IMR-90 (cell line): ENCODE measurements at regions not wholly inside any gene's neighbourhood (a gene's known extent, or its start where the extent isn't known, plus 50 kb on each side); places are given as distances from the start of the nearest gene placed in this dataset.

Experiments used
- ATAC-seq: fragments of 200-7000 bp; cut with Tn5 transposase; 2 replicates; pipeline ENCODE4 v1.9.1; 2020; ENCODE audit warnings: low read depth, mild to moderate bottlenecking, moderate library complexity
- BruUV-seq: library from RNA; stranded (reverse); fragments of 400-500 nt; replicated peaks from 2 replicates; lab custom pipeline; 2021; lab: Mats Ljungman, UMichigan
- CTCF ChIA-PET: fragments of 300-600 bp; formaldehyde crosslinking; extraction: SDS; loops from one replicate; lab custom pipeline; 2021; ENCODE audit warnings: antibody characterized with exemption; lab: Yijun Ruan, JAX
- POLR2A ChIA-PET: fragments of 300-600 bp; sonication (Branson Sonifier 250); formaldehyde crosslinking; loops from one replicate; lab custom pipeline; 2022; ENCODE audit warnings: antibody characterized with exemption; ENCODE audit not compliant: unreplicated experiment; lab: Charles Lee
- DNase-seq: peaks from one replicate; pipeline ENCODE4 v3.0.0; 2013
- H2AFZ ChIP-seq: replicated peaks from 2 replicates; pipeline ENCODE3; 2013; ENCODE audit warnings: low read length, mild to moderate bottlenecking; ENCODE audit not compliant: poor library complexity
- H2AK5ac ChIP-seq: 2 replicates; pipeline ENCODE4 v1.6.1; 2013; ENCODE audit warnings: low read depth, low read length, inconsistent platforms
- H2AK9ac ChIP-seq: replicated peaks from 2 replicates; pipeline ENCODE3; 2013; ENCODE audit warnings: mild to moderate bottlenecking, low read depth, low read length, moderate library complexity; ENCODE audit not compliant: poor library complexity
- H2BK120ac ChIP-seq: 2 replicates; pipeline ENCODE4 v1.6.1; 2013; ENCODE audit warnings: low read depth, low read length, inconsistent platforms
- H2BK15ac ChIP-seq: 3 replicates; pipeline ENCODE4 v1.6.1; 2013; ENCODE audit warnings: low read depth, low read length, inconsistent platforms
- H2BK20ac ChIP-seq: 2 replicates; pipeline ENCODE4 v1.6.1; 2013; ENCODE audit warnings: low read depth, mild to moderate bottlenecking, inconsistent platforms, low read length, moderate library complexity
- H2BK5ac ChIP-seq: 2 replicates; pipeline ENCODE4 v1.6.1; 2013; ENCODE audit warnings: mild to moderate bottlenecking, low read depth, low read length, inconsistent platforms; ENCODE audit not compliant: poor library complexity, severe bottlenecking
- H3K14ac ChIP-seq: replicated peaks from 2 replicates; pipeline ENCODE4 v1.6.1; 2013; ENCODE audit warnings: low read depth, low read length, inconsistent platforms
- H3K18ac ChIP-seq: 2 replicates; pipeline ENCODE4 v1.6.1; 2013; ENCODE audit warnings: low read depth, low read length, control low read depth
- H3K23ac ChIP-seq: 2 replicates; pipeline ENCODE4 v1.6.1; 2013; ENCODE audit warnings: low read depth, low read length, inconsistent platforms
- H3K27ac ChIP-seq: 2 replicates; pipeline ENCODE4 v1.5.1; 2013; ENCODE audit warnings: mild to moderate bottlenecking, control low read depth, low read length; ENCODE audit not compliant: insufficient read depth
- H3K27me3 ChIP-seq: 2 replicates; pipeline ENCODE4 v1.6.1; 2013; ENCODE audit warnings: low read length; ENCODE audit not compliant: control insufficient read depth, insufficient read depth
- H3K36me3 ChIP-seq: 2 replicates; pipeline ENCODE4 v1.6.1; 2013; ENCODE audit warnings: low read length, mixed read lengths; ENCODE audit not compliant: control insufficient read depth, insufficient read depth
- H3K4ac ChIP-seq: 2 replicates; pipeline ENCODE4 v1.6.1; 2013; ENCODE audit warnings: low read depth, low read length, inconsistent platforms
- H3K4me1 ChIP-seq: 2 replicates; pipeline ENCODE4 v1.6.1; 2013; ENCODE audit warnings: low read length, mixed read lengths; ENCODE audit not compliant: control insufficient read depth, insufficient read depth
- H3K4me2 ChIP-seq: 2 replicates; pipeline ENCODE4 v1.6.1; 2013; ENCODE audit warnings: low read depth, mild to moderate bottlenecking, control low read depth, low read length, moderate library complexity
- H3K4me3 ChIP-seq: 2 replicates; pipeline ENCODE4 v1.5.1; 2013; ENCODE audit warnings: low read depth, mild to moderate bottlenecking, control low read depth, low read length, moderate library complexity; ENCODE audit not compliant: insufficient read depth
- H3K56ac ChIP-seq: 2 replicates; pipeline ENCODE4 v1.6.1; 2013; ENCODE audit warnings: low read length, inconsistent platforms; ENCODE audit not compliant: insufficient read depth; ENCODE audit errors: extremely low read depth
- H3K79me1 ChIP-seq, 2 experiments: 2 replicates each; pipeline ENCODE4 v1.6.1; 2013; ENCODE audit warnings: low read length in 2 of 2, inconsistent platforms in 1 of 2, low read depth in 1 of 2
- H3K9ac ChIP-seq: 2 replicates; pipeline ENCODE4 v1.6.1; 2013; ENCODE audit warnings: low read depth, low read length, control low read depth
- H3K9me1 ChIP-seq: 2 replicates; pipeline ENCODE4 v1.6.1; 2013; ENCODE audit warnings: low read length, inconsistent platforms; ENCODE audit not compliant: insufficient read depth
- H3K9me3 ChIP-seq: 2 replicates; pipeline ENCODE4 v1.6.1; 2013; ENCODE audit warnings: low read length; ENCODE audit not compliant: control insufficient read depth, insufficient read depth
- H4K20me1 ChIP-seq: 2 replicates; pipeline ENCODE4 v1.6.1; 2013; ENCODE audit warnings: low read length, inconsistent platforms; ENCODE audit not compliant: insufficient read depth
- H4K5ac ChIP-seq: 2 replicates; pipeline ENCODE4 v1.6.1; 2013; ENCODE audit warnings: mild to moderate bottlenecking, low read depth, low read length, control low read depth
- H4K8ac ChIP-seq, 2 experiments: 2 replicates each; pipeline ENCODE4 v1.6.1; 2013; ENCODE audit warnings: low read depth in 2 of 2, low read length in 2 of 2, control low read depth in 1 of 2, inconsistent platforms in 1 of 2
- H4K91ac ChIP-seq: 2 replicates; pipeline ENCODE4 v1.6.1; 2013; ENCODE audit warnings: low read depth, low read length, inconsistent platforms; ENCODE audit not compliant: insufficient read depth
- BHLHE40 ChIP-seq: fragments of 150-350 bp; IDR thresholded peaks from 2 replicates; pipeline ENCODE4 v1.6.1; 2016; ENCODE audit warnings: mild to moderate bottlenecking, low read depth, low read length
- CEBPB ChIP-seq: IDR thresholded peaks from 2 replicates; pipeline ENCODE4 v1.6.1; 2012; ENCODE audit warnings: low read depth, low read length, improper control_type of control experiment
- MXI1 ChIP-seq: IDR thresholded peaks from 2 replicates; pipeline ENCODE4 v1.6.1; 2012; ENCODE audit warnings: low read depth, mild to moderate bottlenecking, low read length, moderate library complexity, borderline replicate concordance
- NFE2L2 ChIP-seq: fragments of 150-350 bp; IDR thresholded peaks from 2 replicates; pipeline ENCODE4 v1.6.1; 2016; ENCODE audit warnings: low read depth, mild to moderate bottlenecking, low read length
- RAD21 ChIP-seq: IDR thresholded peaks from 2 replicates; pipeline ENCODE4 v1.6.1; 2012; ENCODE audit warnings: low read length, improper control_type of control experiment
- RCOR1 ChIP-seq: IDR thresholded peaks from 2 replicates; pipeline ENCODE4 v1.6.1; 2012; ENCODE audit warnings: mild to moderate bottlenecking, low read length, improper control_type of control experiment; ENCODE audit not compliant: insufficient replicate concordance
- RFX5 ChIP-seq: IDR thresholded peaks from 2 replicates; pipeline ENCODE4 v1.8.0; 2012; ENCODE audit warnings: low read depth, mild to moderate bottlenecking, low read length, moderate library complexity
- SMC3 ChIP-seq: fragments of 150-350 bp; IDR thresholded peaks from 2 replicates; pipeline ENCODE4 v1.6.1; 2016; ENCODE audit warnings: low read depth, mild to moderate bottlenecking, antibody characterized with exemption, low read length, moderate library complexity
- WGBS, 2 experiments: methylation state at CpG; one replicate each; pipeline versions ENCODE4 v1.1.5 to v1.1.7; 2013; ENCODE audit warnings: missing lambda C conversion rate in 2 of 2; ENCODE audit not compliant: insufficient read length in 1 of 2; ENCODE audit errors: extremely low coverage in 2 of 2; 5-methylcytosine and 5-hydroxymethylcytosine counted together
- dilution Hi-C: fragments of 300-500 bp; cut with HindIII; formaldehyde crosslinking; loops from one replicate; pipeline ENCODE4 v1.14.3; 2018; ENCODE audit warnings: low sequenced_read_pairs; ENCODE audit not compliant: unreplicated experiment
- in situ Hi-C: fragments of 300-500 bp; cut with MboI; formaldehyde crosslinking; loops from 3 replicates; pipeline ENCODE4 v1.14.3; 2019; ENCODE audit warnings: low sequenced_read_pairs, inconsistent platforms, mixed read lengths
- intact Hi-C: fragments of 100-400 bp; cut with micrococcal nuclease; formaldehyde crosslinking; loops from 2 replicates; pipeline ENCODE4 v1.10.0; 2022
- TF ChIP-seq, protein P1 (sequence below): fragments of 150-350 bp; IDR thresholded peaks from 2 replicates; pipeline ENCODE4 v1.6.1; 2017; ENCODE audit warnings: mild to moderate bottlenecking, antibody characterized with exemption, low read length, low read depth
- TF ChIP-seq, protein P2 (sequence below): conservative IDR thresholded peaks from 2 replicates; pipeline ENCODE4 v1.5.1; 2012; ENCODE audit warnings: mild to moderate bottlenecking, low read depth, low read length, improper control_type of control experiment

GRCh38 chr1:228992044-228992443 lies 256.8 kb downstream of the RHOU start:
- no peak overlapping the region for H2AK9ac ChIP-seq
- no peak overlapping the region for H4K91ac ChIP-seq
- no peak overlapping the region for H3K4ac ChIP-seq
- H2BK20ac ChIP-seq: no peak overlapping the region
- no peaks in the 10 kb centered on the region for H3K9me1 ChIP-seq
- H2BK5ac ChIP-seq: no peak overlapping the region
- no peaks in the 10 kb centered on the region; the same call in 1 of the 2 replicates for H3K4me1 ChIP-seq
- H3K23ac ChIP-seq: no peak overlapping the region
- no peak overlapping the region for H3K27ac ChIP-seq
- no peak overlapping the region for H3K4me3 ChIP-seq
- no peak for DNase-seq
- ChIA-PET CTCF (no interaction called here), POLR2A (no interaction called here)
- H2AK5ac ChIP-seq: no peak overlapping the region
- dilution Hi-C loops (no loop called here), in situ Hi-C loops (no loop called here), intact Hi-C loops (no loop called here)
- H3K36me3 ChIP-seq: no peaks in the 10 kb centered on the region
- no peak overlapping the region for H3K4me2 ChIP-seq
- no peak overlapping the region for H3K9ac ChIP-seq
- no peaks in the 10 kb centered on the region for H3K9me3 ChIP-seq
- no peaks in the 10 kb centered on the region for H4K20me1 ChIP-seq
- H3K79me1 ChIP-seq: no peaks in the 10 kb centered on the region
- no peak overlapping the region for H3K56ac ChIP-seq
- no peak overlapping the region for H2BK15ac ChIP-seq
- TF ChIP-seq BHLHE40 (no peak), RAD21 (no peak), RFX5 (no peak), SMC3 (no peak), RCOR1 (no peak), NFE2L2 (no peak), CEBPB (no peak), MXI1 (no peak)
- TF ChIP-seq, protein P1, sequence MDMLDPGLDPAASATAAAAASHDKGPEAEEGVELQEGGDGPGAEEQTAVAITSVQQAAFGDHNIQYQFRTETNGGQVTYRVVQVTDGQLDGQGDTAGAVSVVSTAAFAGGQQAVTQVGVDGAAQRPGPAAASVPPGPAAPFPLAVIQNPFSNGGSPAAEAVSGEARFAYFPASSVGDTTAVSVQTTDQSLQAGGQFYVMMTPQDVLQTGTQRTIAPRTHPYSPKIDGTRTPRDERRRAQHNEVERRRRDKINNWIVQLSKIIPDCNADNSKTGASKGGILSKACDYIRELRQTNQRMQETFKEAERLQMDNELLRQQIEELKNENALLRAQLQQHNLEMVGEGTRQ: no peak
- TF ChIP-seq, protein P2, sequence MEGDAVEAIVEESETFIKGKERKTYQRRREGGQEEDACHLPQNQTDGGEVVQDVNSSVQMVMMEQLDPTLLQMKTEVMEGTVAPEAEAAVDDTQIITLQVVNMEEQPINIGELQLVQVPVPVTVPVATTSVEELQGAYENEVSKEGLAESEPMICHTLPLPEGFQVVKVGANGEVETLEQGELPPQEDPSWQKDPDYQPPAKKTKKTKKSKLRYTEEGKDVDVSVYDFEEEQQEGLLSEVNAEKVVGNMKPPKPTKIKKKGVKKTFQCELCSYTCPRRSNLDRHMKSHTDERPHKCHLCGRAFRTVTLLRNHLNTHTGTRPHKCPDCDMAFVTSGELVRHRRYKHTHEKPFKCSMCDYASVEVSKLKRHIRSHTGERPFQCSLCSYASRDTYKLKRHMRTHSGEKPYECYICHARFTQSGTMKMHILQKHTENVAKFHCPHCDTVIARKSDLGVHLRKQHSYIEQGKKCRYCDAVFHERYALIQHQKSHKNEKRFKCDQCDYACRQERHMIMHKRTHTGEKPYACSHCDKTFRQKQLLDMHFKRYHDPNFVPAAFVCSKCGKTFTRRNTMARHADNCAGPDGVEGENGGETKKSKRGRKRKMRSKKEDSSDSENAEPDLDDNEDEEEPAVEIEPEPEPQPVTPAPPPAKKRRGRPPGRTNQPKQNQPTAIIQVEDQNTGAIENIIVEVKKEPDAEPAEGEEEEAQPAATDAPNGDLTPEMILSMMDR: no peak
- H4K5ac ChIP-seq: no peak overlapping the region
- no peak overlapping the region for H2AFZ ChIP-seq
- H3K27me3 ChIP-seq: peaks cover 6% of the 10 kb centered on the region
- H2BK120ac ChIP-seq: no peak overlapping the region
- WGBS, 2 experiments: no CpG with 5 or more reads among the region's 2 CpGs
- ATAC-seq: no peak
- no peak overlapping the region for H3K14ac ChIP-seq
- no peak overlapping the region for H3K18ac ChIP-seq
- no peak overlapping the region for H4K8ac ChIP-seq
- no TSS peak for BruUV-seq
